ENCODE measurements at regions not wholly inside any gene's neighbourhood (a gene's known extent, or its start where the extent isn't known, plus 50 kb on each side); places are given as distances from the start of the nearest gene placed in this dataset.
A peak's percentile ranks its signal among the peaks of the same experiment; 100 is the strongest.
"Not testable (repeated sequence)": the region's sequence is repeated elsewhere in the genome, so short reads cannot be mapped to it uniquely, and the experiment has no call there.

DNA sequence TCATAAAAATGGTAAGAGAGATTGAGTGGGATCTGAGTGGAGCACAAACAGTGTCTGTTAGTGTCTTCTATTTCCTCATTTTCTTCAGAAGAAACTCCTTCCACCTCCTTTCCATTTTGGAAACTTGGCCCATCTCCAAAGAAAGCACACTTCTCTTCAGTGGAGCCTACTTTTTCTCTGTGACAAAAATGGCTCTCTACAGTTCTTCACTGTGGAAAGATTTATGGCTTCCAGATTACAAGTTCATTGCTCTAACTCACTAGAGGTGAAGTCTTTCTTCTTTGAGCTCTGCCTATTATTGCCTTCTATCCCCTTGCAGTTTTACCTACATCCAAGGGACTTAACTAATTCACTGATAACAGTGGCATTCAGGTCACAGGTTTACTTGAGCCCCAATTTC, 325.8 kb downstream of the ANTXR2 start:
- DNase-seq, result no peak

DNA sequence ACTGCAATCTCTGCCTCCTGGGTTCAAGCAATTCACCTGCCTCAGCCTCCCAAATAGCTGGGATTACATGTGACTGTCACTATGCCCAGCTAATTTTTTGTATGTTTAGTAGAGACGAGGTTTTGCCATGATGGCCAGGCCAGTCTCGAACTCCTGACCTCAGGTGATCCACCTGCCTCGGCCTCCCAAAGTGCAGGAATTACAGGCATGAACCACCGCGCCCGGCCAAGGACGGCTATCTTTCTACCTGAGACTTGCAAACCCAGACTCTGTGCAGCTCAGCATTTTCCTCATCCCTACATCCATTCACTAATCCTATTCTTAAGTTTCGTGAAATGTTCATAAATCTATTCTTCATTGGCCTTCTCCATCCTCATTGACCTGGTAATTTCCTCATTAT, 330.0 kb downstream of the ANTXR2 start:
- no peak for DNase-seq

DNA sequence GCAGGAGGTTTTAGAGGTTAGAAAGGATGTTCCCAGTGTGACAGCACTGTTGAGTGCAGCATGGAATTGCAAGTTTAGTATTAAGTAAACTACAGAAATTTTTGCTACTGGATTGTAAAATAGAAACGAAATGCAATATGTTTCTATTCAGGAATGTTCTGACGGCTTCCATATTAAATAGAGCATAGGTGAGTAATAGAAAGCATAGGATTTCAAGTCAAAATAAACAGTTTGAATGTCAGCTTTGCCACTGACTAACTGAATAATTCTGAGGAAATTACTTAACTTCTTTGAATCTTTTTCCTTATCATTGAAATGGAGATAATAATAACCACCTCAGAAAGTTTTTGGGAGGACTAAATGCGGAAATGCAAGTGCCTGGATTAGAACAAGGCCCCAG, 331.9 kb upstream of the GK2 start:
- DNase-seq, result no peak

DNA sequence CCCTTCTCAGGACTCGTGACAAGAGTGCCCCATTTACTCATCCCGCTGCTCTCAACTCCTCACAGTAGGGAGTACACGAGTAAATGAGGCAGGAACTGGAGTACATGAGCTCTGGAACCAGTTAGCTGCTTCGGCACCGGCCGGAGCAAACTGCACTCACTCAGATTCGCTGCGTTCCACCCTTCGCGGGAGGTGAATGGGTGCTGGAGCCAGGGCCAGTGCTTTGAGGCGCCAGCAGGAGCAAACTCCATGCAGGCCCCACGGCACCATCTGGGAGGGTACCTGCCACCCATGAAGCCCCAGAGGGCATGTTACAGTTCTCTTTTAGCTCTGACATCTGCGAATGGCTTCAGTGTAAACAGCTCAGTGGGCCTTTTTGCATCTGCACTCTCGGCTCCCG, 315.5 kb upstream of the GK2 start:
- no peak for DNase-seq

GRCh38 chr4:79700356-79700755, 292.3 kb upstream of the GK2 start:
- no peak for DNase-seq

DNA sequence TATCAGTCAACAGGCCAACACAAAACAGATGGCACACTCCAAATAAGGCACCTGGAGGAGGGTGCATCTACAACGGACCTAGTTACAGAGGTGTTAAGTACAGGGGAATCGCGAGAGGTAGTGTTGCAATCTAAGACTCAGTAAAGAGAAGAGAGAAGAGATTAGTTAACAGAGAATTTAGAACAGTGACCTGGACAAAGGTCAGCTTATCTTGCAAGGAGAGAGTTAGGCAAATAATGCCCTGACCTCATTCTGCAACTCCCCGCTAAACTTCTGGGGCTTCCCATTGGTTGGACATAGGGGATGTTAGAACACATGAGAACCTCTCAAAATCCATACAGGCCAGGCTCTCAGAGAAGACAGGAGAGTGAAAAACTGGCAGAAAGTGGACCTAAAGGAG, 289.4 kb upstream of the GK2 start:
- no peak for DNase-seq

DNA sequence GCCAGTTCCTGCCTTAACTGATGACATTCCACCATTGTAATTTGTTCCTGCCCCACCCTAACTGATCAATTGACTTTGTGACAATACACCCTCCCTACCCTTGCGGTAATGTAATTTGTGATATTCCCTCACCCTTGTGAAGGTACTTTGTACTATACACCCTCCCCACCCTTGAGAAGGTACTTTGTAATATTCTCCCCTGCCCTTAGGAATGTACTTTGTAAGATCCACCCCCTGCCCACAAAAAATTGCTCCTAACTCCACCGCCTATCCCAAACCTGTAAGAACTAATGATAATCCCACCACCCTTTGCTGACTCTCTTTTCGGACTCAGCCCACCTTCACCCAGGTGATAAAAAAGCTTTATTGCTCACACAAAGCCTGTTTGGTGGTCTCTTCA, 288.5 kb upstream of the GK2 start:
- DNase-seq, result not testable (repeated sequence)

DNA sequence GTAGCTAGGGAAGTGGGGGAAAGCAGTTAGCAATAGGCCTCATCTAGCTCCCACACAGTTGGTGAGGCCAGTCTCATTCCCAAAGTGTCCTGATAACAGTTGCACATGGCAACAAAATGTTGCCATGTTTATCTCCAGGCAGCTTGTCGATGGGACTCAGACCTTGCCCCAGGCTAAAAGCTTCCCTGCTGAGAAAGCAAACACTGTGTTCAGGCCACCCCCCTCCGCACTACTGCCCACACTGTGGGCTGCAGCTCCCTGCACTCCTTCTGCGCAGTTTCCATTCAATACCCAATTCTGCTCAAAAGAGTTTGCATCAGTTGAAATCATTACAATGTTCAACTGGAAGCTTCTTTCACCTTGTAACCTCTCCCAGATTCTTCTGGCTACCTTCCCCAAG, 287.8 kb upstream of the GK2 start:
- DNase-seq, result no peak

DNA sequence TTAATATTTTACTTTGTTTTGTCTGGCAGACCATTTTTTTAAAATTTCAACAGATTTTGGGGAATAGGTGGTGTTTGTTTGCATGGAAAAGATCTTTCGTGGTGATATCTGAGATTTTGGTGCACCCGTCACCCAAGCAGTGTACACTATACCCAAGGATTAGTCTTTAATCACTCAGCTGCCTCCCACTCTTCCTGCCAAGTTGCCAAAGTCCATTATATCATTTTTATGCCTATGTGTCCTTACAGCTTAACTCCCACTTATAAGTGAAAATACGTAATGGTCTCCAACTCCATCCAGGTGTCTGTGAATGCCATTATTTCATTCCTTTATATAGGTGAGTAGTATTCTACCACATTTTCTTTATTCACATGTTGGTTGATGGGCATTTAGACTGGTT, 281.7 kb upstream of the GK2 start:
- DNase-seq, result no peak

DNA sequence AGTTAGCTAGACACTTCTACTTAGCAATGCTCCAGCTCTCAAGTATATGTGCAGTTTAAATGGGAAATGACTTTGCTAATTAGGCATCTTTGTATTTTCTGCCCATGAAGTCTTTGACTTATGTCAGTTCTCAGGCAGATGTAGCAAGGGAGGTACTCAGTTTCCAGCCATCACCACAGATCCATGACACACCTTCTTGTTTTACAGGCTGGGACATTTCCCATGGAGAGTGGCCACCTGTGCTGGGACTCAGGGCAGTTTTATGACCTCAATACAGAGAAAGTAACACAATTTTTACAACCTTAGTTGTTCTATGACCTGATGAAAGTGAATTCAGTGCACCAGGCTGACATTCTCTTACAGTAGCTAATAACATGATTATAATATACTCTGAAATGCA, 280.7 kb upstream of the GK2 start:
- no peak for DNase-seq

DNA sequence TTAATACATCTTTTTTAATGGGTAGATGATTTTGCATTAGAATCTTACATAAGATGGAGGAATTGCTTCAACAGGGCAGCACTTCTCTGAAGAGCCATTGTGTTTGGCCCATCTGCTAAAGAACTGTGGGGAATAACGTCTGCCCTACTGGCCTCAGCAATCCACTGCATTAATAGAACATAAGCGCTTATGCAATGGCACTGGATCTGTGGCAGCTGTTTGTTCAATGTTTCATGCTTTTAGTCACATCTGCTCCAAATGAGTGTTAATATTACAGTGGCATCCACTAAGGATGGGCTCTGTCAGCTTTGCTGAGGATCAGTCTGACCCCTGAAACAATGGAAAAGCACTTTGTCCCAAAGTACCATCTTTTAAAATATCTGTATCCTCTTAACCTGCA, 279.0 kb upstream of the GK2 start:
- DNase-seq, result no peak

- DNase-seq, result no peak
Observed at GRCh38 chr4:79685542-79685941, 277.5 kb upstream of the GK2 start.

- DNase-seq, result no peak
Observed at GRCh38 chr4:79684516-79684915, 276.5 kb upstream of the GK2 start.

DNA sequence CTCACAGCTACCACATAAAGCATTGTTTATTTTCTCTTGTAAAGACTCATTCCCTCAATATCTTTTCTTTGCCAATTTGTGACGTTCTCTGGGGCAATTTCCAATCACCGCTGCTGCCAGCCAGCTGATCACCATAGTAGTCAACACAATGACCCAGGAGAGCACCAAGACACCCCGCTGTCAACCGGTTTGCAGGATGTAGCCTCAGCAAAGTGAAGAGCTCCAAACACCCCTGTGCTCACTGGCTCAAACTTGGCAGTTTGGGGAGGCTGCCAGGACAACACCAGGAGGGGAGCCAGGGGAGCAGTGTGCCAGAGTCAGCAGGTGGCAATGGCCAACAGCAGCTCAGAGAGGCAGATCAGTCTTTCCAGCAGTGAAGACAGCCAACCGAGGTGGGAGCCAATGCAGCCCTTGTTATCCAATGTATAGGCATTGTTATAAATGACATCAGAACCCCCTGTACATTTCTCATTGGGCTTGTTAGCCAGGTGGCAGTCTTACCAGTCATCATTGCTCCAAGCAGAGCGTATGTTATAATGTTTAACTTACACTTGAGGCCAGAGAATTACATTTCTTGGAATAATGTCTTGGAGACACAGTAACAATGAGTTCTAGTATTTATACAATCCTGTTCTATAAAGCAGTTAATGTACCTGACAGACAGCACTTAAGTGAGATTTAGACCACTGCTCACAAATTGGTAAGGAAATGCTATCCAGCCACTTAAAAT, 274.9 kb upstream of the GK2 start:
- DNase-seq, result peak in 33 of 56 donors; percentile 1 to 55 (median 11)

GRCh38 chr4:79682161-79682560, 274.1 kb upstream of the GK2 start:
- no peak for DNase-seq

DNA sequence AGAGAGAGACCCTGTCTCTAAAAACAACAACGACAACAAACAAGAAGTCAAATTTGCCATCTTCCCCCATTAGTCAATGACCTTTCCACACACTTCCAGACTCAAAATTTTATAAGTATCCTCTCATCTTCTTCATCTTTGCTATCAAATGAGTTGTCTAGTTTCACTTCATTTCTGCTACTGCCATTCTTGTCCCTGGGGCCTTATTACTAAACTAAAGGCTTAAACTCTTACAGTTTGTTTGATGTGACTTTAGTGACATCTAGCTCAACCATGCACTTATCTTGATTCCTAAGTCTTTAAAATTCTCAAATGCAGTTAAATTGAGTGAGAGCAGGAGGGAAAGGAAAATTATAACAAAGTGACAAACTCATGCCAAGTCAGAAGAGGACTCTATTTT, 271.8 kb upstream of the GK2 start:
- no peak for DNase-seq

GRCh38 chr4:79678472-79679202, 270.6 kb upstream of the GK2 start:
- peak in 1 of 56 donors; percentile 2 for DNase-seq

DNA sequence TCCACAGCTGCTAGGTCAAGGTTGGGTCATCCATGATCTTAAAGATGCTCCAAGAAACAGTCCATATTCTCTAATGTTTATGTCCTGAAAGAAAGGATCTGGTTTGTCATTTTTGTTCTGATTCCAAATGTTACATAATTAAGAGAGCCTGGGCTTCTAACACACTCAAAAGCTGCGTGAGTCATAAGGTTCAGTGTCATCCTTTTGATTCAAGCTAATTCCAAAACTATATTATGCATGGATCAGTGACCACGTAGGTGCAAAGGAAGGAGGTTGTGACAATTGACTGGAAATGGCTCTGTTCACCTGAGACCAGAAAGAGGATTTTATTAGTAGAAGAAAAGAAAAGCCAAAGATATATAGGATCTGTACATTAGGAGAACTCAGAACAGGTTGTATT, 268.7 kb upstream of the GK2 start:
- DNase-seq, result no peak

- not testable (repeated sequence) for DNase-seq
Observed at GRCh38 chr4:79674906-79675305, 266.9 kb upstream of the GK2 start.

GRCh38 chr4:79673898-79674297, 265.9 kb upstream of the GK2 start:
- no peak for DNase-seq

GRCh38 chr4:79673377-79673776, 265.3 kb upstream of the GK2 start:
- DNase-seq, result no peak

- DNase-seq, result no peak
Observed at GRCh38 chr4:79666875-79667274, 258.8 kb upstream of the GK2 start.

DNA sequence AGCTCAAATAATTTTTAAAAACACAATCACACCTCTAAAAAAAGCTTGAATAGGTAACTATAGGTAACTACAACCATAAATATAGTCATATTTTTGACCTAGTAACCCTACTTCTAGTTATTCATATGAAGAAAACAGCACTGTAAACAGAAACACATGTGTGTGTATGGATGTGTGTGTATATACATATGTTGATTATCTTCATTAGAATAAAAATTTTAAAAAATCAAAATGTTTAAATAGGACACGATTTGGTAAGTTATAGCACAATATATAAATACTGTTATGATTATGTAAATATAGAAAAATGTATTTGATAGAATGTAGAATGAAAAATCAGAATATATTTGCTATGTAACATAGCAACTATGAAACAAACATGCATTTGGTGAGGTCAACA, 258.1 kb upstream of the GK2 start:
- no peak for DNase-seq

All from nucleus accumbens (tissue), 56 donors.